Endometrial microvascular endothelial cells (primary cell): ENCODE measurements at regions not wholly inside any gene's neighbourhood (a gene's known extent, or its start where the extent isn't known, plus 50 kb on each side); places are given as distances from the start of the nearest gene placed in this dataset.

Experiments used
- in situ Hi-C: cut with HindIII; loops from 2 replicates; pipeline ENCODE4 v1.10.0; 2017; ENCODE audit warnings: low sequenced_read_pairs, low pct_unique_long_range_greater_than_20kb; ENCODE audit errors: inconsistent ontology term

DNA sequence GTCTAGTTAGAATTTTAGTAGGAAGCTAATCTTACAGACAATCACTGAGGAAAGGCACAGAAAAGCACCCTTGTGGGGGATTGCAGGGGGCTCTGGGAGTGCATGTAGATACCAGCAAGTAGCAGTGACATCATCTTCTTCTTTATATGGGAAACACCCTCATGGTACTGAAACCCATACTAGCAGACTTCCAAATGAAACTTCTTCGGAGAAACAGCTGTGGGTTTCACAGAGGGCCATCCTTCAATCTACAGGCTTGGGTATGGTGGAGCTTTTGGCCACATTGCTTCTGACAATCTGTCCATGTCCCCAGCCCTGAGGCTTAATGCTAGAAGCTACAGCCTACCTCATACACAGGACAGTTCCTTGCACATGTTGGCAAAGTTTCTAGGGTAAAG lies 165.2 kb upstream of the NFIB start:
- in situ Hi-C loops: no loop called here

DNA sequence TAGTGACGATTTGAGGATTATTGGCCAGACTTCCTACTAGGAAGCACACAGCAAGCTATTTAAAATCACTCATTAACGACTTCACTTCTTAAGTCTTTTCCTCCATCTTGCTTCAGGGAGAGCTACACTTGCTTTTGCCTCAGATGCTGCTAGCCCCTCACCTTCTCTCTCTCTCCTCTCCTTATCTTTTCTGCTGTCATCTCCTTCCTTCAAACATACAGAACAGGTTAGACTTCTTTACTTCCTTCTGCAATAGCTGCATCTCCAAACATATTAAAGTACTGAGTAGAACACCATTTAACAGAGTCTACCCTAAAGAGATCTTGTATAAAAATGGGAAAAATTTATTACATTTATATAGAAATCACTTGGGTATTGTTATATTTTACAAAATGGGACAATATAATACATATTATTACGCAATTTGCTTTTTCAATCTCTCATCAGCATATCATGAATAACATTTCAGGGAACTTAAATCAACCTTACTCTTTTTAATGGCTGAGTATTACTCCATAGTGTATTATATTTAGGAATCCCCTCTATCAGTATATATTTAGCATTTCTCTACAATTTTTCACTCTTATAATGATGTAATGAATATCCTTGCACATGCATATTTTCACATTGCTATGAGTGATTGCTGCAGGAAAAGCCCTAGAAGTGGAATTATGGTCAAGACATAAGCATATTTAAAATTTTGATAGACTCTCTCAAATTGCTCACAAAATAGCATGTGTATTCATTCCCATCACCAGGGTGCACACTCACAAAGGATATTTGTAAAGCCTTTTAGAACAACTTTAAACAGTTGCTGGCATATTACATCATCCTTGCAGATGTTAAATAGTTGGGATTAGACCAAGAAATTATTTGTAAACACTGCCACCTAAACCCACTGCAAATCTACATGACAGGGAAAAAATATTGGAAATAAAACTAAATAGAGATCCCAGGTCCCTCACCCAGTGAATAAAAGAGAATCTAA lies 164.5 kb upstream of the NFIB start:
- in situ Hi-C loops: no loop called here

DNA sequence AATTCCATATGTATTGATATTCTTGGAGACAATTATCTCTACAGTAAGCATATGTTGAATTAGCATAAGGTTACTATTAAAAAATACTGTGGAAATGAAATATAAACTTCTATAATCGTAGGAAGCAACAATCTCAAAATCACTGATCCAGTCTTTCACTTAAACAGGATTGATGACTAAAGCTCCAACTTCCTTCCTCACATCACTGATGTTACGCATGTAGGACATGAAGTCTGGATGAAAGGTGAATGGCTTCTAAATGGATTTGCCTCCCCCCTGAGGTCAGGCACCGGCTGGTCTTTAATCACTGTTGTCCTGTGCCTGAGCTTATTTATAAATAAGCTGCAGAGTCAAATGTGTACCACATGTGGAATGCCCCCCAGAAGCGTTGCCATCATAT lies 157.1 kb upstream of the NFIB start:
- in situ Hi-C loops: no loop called here

DNA sequence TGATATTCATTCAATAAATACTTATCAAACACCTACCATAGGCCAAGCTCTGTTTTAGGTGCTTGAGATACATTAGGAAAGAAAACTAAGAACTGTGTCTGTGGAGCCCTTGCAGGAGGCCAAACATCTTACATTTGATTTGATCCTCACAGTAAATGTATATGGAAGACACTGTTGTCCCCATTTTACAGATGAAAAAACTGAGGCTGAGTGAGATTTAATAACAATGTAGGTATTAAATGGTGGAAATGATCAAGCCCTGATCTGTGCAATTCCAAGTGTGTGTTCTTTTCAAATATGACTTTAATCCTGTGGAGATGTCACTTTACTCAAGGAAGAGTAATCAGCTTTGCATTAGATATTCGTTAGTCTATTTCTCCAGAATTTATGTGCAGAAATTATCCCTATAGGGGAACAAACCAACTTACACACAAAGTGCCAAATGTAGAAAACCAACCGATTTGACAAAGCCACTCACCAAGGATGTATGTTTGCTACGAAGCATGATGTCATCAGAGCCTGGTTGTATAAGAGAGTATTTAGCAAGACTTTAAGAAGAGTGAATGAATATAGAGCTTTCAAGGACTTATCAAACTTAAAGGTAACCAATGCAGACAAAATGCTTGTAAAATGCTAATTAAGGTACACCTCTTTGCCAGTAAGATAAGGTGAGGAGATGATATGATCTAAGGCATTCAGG lies 153.9 kb upstream of the NFIB start:
- in situ Hi-C loops: no loop called here

DNA sequence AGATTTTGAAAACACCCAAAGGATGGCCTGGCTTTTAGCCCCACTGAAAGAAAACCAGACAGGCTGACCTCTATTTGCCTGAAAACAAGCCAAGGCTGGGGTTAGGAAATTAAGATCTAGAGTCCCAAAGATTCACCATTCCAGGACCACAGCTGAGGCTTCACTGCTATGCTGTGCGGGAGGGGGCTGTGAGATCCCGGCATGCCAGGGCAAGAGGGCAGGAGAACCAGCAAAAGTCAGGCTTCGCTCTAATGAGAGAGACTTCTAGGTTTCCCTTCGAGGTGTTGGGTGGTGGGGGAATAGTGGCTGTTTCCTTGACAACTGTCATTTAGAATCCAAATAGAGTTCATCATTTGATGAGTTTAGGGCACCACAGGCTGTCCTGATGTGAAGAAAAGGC lies 152.9 kb upstream of the NFIB start:
- in situ Hi-C loops: no loop called here

DNA sequence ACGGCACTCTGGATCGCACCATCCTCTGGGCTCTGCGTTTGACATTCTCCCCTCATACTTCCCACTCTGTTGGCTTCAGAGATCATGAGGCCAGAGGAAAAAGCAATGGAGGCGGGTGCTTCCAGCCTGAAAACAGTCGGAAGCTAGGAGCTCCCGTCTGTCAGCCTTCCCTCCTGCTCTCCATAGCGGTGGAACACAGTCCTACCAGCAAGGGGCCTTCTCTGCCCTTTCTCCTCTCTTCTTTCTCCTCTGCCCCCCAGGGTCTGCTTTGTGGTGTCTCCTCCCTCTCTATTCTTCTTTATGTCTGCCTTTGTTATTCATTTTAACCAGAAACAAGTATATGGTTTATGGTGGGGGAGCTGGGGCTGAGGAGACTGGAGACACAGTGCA lies 152.5 kb upstream of the NFIB start:
- in situ Hi-C loops: no loop called here

DNA sequence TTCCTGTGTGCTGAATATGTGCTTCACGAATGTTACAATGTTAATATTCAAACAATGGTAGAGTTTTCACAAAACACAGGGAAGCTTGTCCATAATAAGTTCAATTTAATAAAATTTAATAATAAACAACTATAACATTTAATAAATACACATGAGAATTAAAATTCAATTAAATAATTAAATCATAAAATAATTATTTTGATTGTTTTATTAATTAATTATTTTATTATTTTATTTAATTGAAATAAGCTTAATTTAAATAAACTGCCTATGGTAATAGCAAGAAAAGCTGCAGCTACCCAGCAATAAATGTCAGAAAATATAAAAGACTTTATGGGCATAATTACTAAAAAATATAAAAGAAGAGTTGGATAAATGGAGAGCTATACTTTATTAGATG lies 149.0 kb upstream of the NFIB start:
- in situ Hi-C loops: no loop called here

DNA sequence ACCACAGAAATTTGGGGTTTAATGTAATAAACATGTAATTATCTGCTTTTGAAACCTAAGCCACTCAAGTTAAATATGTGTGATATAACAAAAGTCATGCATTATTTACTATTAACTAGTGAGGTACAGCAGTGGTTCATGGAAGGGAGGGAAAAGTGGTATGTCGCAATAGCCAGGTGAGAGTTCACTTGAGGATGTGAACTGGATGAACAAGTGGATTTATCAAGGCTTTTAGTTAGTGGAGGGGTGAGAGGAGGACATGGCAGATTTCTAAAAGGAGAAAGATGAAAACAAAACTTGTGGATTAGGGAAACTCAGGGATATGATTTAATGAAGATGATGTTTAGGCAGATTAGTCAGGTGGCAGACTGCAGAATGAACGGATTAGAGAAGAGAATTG lies 141.3 kb upstream of the NFIB start:
- in situ Hi-C loops: no loop called here

DNA sequence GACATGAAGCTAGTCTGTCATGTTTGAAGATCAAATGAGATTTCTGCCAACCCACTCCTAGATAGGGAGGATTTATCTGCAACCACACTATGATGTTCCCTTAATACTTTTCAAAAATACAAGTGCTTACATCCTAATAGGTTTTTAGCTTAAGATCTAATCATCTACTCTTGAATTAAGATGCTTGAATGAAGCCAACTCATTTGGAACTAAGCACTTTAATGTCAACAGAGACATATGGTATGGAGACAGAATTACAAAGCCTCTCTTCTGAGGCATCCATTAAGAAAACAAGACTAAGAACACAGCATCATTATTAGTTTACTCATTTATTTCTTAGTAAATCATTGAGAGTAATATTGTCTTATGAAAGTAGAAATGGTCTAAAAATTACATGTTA lies 139.3 kb upstream of the NFIB start:
- in situ Hi-C loops: no loop called here

DNA sequence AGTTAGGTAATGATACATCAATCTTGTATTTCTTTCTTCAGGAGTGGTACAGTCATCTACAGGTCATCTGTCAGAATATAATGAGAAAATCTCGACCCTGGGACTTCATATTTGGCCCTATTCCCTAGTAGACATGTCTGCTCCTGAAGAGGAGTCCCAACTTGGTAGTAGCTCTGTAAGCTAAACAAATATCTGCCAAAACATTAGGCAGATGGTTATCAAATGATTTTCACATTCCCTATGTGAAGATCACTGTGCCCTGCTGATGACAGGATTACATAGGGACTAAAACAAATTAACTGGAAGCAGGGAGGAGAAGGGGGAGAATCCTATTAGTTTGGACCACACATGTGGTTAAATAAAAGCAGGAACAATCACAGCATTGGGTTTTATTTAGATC lies 138.6 kb upstream of the NFIB start:
- in situ Hi-C loops: no loop called here

DNA sequence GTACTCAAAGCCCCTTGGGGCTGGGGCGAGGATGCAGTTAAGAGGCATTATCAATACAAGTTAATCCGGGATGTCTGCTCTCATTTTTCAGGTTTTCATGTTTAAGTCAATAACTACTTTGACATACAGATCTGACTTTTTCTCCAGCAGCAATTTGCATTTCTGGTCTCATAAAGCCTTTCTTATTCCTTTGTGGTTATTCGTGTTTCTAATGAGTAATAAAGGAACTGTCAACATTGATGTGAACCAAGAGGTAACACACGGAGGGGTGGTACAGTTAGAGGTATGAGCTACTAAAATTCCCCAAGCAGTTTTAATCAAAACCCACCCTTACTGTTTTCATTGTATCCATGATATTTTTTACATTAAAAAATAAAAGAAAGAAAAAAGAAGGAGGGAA lies 138.0 kb upstream of the NFIB start:
- in situ Hi-C loops: no loop called here

DNA sequence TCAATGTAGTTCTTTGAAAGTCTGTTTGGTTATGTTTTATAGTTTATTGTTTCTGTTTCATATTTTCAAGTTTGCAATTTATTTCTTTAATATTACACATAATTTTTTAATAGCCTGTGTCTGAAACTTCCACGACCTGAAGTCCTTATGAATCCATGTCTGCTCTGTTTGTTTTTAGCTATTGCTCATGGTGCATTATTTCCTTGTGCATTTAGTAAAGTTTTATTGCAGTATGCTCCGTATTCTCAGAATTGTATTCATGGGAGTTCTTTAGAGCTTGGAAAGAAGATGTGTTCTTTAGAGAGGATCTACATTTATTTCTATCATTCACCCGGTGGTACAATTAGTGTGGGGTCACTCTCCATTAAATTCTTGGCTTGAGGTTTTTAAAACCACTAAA lies 133.2 kb upstream of the NFIB start:
- in situ Hi-C loops: loop anchor here (25.0 kb wide), 2 partner anchors 315 to 1010 kb away; no protein-coding TSS in a partner anchor

DNA sequence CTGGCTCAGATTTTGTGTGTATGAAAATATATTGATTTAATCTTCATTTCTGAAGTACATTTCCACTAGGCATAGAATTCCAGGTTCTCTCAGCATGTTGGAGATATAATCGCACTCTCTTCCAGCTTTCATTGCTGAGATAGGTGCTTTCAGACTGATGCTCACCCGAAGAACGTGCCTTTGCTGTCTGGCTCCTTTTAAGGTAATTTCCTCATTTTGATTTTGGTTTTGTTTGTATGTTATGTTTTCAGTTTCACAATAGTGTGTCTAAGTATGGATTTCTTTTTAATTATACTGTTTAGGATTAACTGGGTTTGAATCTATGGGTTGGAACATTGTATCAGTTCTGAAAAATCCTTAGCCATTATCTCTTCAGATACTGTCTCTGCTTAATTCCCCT lies 132.0 kb upstream of the NFIB start:
- in situ Hi-C loops: loop anchor here (25.0 kb wide), 2 partner anchors 316 to 1009 kb away; no protein-coding TSS in a partner anchor

DNA sequence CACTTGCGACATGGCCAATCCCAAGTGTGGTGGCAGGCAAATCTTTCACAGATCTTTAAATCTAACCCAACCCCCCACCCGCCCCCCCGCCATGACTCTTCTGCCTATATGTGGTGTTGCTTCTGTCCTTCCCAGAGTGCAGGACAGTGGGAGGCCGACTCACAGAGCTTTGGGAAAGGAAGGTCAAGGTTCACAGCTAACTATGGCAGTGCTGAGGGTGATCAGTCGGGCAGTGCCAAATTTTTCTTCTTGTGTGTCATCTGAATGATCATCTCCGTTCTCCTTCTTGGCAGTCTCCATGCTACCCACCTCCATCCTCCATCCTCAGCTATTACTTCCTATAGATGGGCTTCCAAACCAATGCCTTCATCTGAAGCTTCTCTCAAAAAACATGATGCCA lies 129.0 kb upstream of the NFIB start:
- in situ Hi-C loops: loop anchor here (25.0 kb wide), 2 partner anchors 319 to 1006 kb away; no protein-coding TSS in a partner anchor

DNA sequence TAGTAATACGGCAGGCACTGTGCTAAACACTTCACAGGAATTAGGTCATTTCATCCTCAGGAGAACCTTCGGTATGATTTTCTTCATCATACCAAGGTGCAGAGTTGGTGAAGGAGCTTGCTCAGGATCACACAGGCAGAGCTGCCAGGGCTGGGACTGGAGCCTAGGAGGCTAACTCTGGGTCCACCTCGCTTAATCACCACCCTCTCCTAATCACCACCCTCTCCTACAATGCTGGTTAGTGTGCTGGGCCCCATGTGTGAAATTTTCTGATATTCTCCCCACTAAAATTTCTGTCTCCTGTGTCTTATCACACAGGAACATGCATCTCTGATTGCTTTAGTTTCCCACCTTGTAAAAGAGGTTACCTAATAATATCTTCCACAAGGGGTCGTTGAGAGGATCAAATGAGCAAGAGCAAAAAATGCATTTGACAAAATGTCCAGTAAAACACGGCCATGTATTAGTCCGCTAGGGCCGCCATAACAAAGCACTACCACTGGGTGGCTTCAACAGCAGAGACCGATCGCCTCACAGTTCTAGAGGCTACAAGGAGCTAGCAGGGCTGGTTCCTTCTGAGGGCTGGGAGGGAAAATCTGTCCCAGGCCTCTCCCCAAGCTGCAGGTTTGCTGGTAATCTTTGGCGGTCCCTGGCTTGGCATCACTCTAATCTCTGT lies 128.2 kb upstream of the NFIB start:
- in situ Hi-C loops: loop anchor here (25.0 kb wide), 2 partner anchors 320 to 1005 kb away; no protein-coding TSS in a partner anchor

DNA sequence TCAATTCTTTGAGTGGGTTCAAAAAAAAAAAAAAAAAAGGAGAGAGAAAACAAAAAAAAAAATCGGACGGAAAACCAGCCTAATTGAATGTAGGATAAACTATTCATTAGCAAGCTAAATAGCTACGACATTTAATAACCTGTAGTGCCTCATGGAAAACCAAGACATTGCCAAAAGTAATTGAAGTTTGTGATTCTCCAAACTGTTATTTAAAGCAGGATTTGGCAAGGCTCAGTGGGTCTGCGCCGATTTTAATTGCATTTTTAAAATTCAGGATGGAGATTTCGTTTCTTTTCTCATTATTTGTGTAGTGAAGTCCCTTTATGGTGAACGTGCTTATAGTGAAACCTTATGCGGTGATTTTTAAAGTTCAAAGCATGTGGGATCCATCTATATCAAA lies 127.2 kb upstream of the NFIB start:
- in situ Hi-C loops: loop anchor here (25.0 kb wide), 2 partner anchors 321 to 1004 kb away; no protein-coding TSS in a partner anchor

DNA sequence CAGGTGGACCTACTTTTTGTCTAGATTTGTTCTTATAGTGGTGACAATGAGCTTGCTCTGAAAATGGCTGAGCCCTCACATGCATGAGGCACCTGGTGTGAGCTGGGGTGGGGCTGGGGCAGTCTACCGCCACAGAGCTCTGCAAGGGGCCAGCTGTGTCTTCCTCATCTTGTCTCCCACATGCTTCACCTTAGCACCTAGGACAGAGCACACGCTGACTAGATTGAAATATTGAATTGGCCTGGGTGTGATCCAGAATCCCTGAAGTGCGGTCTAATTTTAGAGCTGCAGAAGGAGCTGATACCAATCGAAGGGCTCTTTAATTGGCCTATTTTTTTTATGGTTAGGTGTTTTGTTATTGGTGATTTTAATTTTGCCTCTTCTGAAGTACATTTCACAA lies 126.1 kb upstream of the NFIB start:
- in situ Hi-C loops: loop anchor here (25.0 kb wide), 2 partner anchors 322 to 1003 kb away; no protein-coding TSS in a partner anchor

DNA sequence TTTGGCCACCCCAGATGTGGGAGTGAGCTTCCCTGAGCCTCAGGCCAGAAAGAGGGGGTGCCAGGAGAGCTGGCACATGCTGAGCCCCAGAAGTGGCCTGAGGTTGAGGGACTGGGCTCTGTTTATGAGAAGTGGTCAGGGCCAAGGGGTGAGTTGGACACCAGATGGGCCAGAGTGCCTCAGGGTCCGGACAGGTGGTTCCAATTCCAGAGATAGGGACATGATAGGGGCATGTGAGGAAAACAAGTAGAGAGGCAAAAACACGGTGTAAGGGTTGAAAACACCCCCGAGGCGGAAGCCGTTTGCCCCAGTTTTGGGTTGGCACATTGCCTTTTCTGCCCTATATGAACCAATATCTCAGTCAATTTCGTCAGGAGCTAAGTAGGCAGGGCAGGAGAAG lies 125.6 kb upstream of the NFIB start:
- in situ Hi-C loops: loop anchor here (25.0 kb wide), 2 partner anchors 323 to 1002 kb away; no protein-coding TSS in a partner anchor
